ENCODE measurements at regions not wholly inside any gene's neighbourhood (a gene's known extent, or its start where the extent isn't known, plus 50 kb on each side); places are given as distances from the start of the nearest gene placed in this dataset.

- Histone ChIP-seq H3K4me3 (ENCODE audit: low read length) (no peak overlapping the region), H3K9me3 (ENCODE audit: low read length) (no peaks in the 10 kb centered on the region), H3K27me3 (ENCODE audit: insufficient read depth, low read depth, low read length) (no peaks in the 10 kb centered on the region), H3K27ac (ENCODE audit: low read length) (no peak overlapping the region), H3K9ac (ENCODE audit: low read length) (no peak overlapping the region), H3K79me2 (replicated peaks; ENCODE audit: insufficient read depth, low read length) (no peaks in the 10 kb centered on the region), H3K9me2 (ENCODE audit: insufficient read depth, low read length) (no peaks in the 10 kb centered on the region), H2AFZ (ENCODE audit: low read depth, low read length) (no peak overlapping the region), H3K36me3 (ENCODE audit: insufficient read depth, low read length) (no peaks in the 10 kb centered on the region), H3F3A (ENCODE audit: insufficient read depth, low read length, poor library complexity, severe bottlenecking) (no peaks in the 10 kb centered on the region), H4K20me1 (ENCODE audit: insufficient read depth) (no peaks in the 10 kb centered on the region), H3K4me2 (ENCODE audit: low read length) (no peak overlapping the region)
- TF ChIP-seq MXI1 (conservative IDR thresholded peaks at IDR 0.05; ENCODE audit: poor library complexity, severe bottlenecking) (no peak), CTCF (IDR thresholded peaks at IDR 0.05; ENCODE audit: poor library complexity, severe bottlenecking) (no peak), REST (IDR thresholded peaks at IDR 0.05; ENCODE audit: borderline replicate concordance) (no peak), POLR2AphosphoS5 (IDR thresholded peaks at IDR 0.05) (no peak), EZH2 (IDR thresholded peaks at IDR 0.05; ENCODE audit: borderline replicate concordance, insufficient read depth, low read length, poor library complexity, severe bottlenecking) (no peak), TAF1 (IDR thresholded peaks at IDR 0.05; ENCODE audit: low read depth) (no peak), RAD21 (conservative IDR thresholded peaks at IDR 0.05) (no peak), EP300 (conservative IDR thresholded peaks at IDR 0.05; ENCODE audit: poor library complexity, severe bottlenecking) (no peak), SMC3 (conservative IDR thresholded peaks at IDR 0.05; ENCODE audit: poor library complexity) (no peak)
These were observed 205.6 kb upstream of the SGO1 start for GRCh38 chr3:20391644-20392043.

GRCh38 chr3:20388971-20389370 lies 203.0 kb upstream of the SGO1 start:
- Histone ChIP-seq H3K27me3 (ENCODE audit: insufficient read depth, low read depth, low read length) (no peaks in the 10 kb centered on the region), H3K4me2 (ENCODE audit: low read length) (no peak overlapping the region), H3F3A (ENCODE audit: insufficient read depth, low read length, poor library complexity, severe bottlenecking) (no peaks in the 10 kb centered on the region), H3K36me3 (ENCODE audit: insufficient read depth, low read length) (no peaks in the 10 kb centered on the region), H3K9me3 (ENCODE audit: low read length) (no peaks in the 10 kb centered on the region), H3K9me2 (ENCODE audit: insufficient read depth, low read length) (no peaks in the 10 kb centered on the region), H3K4me3 (ENCODE audit: low read length) (no peak overlapping the region), H3K79me2 (replicated peaks; ENCODE audit: insufficient read depth, low read length) (no peaks in the 10 kb centered on the region), H3K27ac (ENCODE audit: low read length) (no peak overlapping the region), H2AFZ (ENCODE audit: low read depth, low read length) (no peak overlapping the region), H4K20me1 (ENCODE audit: insufficient read depth) (no peaks in the 10 kb centered on the region), H3K9ac (ENCODE audit: low read length) (no peak overlapping the region)
- no peak for TF ChIP-seq RAD21 (conservative IDR thresholded peaks at IDR 0.05)
- no peak for TF ChIP-seq REST (IDR thresholded peaks at IDR 0.05; ENCODE audit: borderline replicate concordance)
- no peak for TF ChIP-seq MXI1 (conservative IDR thresholded peaks at IDR 0.05; ENCODE audit: poor library complexity, severe bottlenecking)
- TF ChIP-seq EP300 (conservative IDR thresholded peaks at IDR 0.05; ENCODE audit: poor library complexity, severe bottlenecking): no peak
- TF ChIP-seq CTCF (IDR thresholded peaks at IDR 0.05; ENCODE audit: poor library complexity, severe bottlenecking): no peak
- no peak for TF ChIP-seq SMC3 (conservative IDR thresholded peaks at IDR 0.05; ENCODE audit: poor library complexity)
- no peak for TF ChIP-seq POLR2AphosphoS5 (IDR thresholded peaks at IDR 0.05)
- TF ChIP-seq TAF1 (IDR thresholded peaks at IDR 0.05; ENCODE audit: low read depth): no peak
- no peak for TF ChIP-seq EZH2 (IDR thresholded peaks at IDR 0.05; ENCODE audit: borderline replicate concordance, insufficient read depth, low read length, poor library complexity, severe bottlenecking)

Measured in neural cell (in vitro differentiated cells).